C1 segment of cervical spinal cord (tissue), 14 donors: ENCODE measurements at regions not wholly inside any gene's neighbourhood (a gene's known extent, or its start where the extent isn't known, plus 50 kb on each side); places are given as distances from the start of the nearest gene placed in this dataset.
A peak's percentile ranks its signal among the peaks of the same experiment; 100 is the strongest.
"Not testable (repeated sequence)": the region's sequence is repeated elsewhere in the genome, so short reads cannot be mapped to it uniquely, and the experiment has no call there.

ENCODE experiments used
- DNase-seq, 14 donors: peaks; one replicate each; lab custom pipeline; 2025; lab: John Stamatoyannopoulos, UW

DNA sequence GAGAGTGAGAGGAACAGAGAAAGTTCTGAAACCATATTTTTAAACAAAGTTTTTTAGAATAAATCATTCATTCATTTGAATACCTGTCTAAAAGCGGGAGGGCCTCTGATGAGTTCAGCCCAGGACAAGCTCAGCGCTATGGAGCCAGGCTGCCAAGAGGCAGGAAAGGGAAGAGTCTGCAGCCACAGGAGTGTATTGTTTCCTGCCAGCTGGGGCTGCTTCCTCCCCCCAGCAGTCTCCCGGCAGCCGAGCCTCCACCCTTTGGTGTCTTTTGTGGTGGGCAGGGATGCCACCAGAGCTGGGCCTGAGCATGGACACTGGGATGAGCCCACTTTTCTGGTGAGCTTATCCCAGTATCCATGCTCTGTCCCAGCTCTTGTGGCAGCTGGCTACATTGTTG lies 199.5 kb upstream of the TPRG1 start:
- DNase-seq = no peak

DNA sequence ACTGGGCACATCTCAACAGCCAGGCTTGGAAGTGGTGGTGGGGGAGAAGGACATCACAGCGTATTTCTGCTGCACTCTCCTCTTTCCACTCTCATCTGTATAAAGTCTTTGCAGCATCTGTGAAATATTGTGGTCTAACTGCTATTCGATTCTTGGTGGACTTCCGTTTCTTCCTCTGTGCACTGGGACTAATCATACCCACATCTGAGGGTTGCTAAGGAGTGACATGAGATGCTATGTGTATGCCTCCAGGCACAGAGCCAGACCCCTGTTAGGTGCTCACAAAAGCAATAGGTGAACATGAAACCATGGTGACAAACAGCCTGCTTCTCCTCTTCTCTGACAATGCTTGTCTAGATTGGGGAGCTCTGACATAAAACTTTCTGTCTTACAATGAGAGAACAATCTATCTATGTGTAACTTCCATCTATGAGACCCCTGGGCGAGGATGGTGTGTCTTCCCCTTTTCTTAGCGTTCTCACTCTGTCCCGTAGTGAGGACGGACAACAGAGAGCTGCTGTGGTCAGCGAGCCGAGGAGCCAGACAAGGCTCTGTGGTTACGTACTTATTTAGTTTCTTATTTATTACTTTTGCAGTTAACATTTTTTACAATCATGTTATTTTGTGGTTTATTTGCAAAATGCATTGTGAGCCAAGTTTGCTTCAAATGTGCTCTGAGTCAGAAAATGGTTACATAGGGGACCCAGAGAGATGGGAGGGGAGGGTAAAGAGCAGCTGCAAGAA lies 196.7 kb upstream of the TPRG1 start:
- DNase-seq = no peak

DNA sequence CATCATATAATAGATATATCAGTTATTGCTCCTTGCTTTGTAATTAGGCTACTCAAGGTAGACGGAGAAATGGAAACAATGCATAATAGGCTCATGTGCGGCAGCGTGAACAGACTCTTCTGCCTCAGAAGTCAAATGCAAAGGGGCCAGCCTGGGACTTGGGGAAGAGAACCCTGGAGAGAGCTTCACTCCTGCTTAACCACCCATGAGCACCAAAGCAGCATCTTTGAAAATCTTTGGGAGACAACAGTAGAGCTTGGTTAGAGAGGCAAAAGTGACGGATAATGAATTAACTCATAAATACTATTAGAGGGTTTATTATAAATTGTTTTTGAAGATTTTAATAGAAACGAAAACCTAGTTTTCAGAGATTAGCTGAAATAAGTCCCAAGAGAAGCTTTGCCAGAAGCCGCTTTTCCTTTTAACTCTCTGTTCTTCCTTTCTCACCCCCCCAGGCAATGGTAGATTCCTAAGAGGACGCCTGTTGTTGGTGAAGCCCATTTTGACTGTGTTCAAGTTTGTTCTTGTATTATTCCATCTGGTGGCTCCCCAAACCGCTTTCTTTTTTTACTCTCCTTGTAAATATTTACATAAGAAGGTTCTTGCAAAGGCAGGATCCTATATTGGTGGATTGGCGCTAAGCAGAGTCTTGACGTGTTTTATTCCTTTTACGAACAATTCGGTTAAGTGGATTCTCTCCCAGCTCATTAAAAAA lies 196.0 kb upstream of the TPRG1 start:
- DNase-seq = no peak

DNA sequence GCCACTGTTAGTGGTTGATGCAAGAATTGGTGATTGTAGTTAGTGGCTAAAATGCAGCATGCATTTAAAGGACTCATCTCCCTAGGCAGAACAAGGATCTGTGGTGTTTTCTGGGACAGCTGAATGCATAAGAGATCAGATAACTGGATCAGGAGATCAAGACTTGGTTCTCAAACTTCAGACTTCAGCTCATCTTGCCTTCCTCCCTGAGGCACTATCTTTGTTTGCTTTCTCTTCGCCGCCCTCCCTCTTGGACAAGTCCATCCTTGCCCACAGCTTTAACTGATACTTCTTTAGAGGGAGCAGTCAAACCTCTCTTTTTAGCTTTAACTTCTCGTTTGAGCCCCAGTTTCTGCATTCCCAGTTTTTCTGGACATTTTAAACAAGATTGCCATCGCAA lies 195.4 kb upstream of the TPRG1 start:
- no peak for DNase-seq

DNA sequence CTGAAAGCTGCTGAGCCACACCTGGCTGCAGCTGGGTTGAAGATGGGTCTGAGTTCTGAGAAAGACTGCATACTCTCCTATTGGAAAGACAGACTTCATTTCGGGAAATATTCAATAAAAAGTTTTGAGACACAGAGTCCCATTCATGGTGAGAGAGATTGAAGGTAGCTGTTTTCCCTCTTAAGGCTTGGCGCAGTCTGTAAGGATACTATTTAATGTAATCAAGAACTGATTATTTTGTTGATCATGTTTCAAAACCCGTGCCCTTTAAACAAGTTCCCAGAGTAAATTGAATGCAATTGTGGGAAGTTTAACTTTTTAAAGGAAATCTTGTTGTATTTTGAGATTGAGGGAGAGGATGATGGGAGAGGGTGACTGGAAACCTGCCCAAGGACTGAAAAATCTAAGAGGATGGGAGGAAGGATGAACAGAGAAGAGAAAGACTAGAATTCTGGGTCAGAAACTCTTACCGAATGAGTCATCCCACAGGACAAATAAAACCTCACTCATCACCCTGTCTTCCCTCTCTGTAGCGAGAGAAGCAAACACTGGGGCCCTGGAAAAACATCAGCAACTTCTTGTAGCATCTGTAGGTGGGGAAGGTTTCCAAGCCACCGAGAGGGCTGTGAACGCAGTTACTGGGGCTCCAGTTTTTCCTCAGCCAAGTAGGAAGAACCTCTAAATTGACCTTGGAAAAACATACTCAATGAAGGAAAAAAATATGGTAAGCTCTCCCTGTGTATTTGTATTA lies 193.2 kb upstream of the TPRG1 start:
- DNase-seq = no peak

DNA sequence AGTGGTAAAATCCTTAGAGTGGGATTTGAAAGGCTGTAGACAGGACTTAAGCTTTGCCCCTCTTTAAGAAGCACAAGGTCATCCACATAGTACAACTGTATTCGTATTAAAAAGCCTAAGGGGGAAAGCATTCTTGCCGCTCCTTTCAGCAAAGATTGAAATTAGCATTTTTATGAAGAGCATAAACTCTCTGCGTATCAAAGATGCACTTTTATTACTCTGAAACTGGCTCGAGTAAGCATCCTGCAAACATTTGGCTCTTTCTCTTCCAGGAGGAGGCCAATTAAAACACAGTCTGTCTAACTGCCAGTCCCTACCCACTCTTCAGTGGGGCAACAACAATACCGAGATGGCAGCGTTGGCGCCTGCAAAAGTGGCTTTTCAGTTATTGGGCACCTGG lies 192.5 kb upstream of the TPRG1 start:
- no peak for DNase-seq

DNA sequence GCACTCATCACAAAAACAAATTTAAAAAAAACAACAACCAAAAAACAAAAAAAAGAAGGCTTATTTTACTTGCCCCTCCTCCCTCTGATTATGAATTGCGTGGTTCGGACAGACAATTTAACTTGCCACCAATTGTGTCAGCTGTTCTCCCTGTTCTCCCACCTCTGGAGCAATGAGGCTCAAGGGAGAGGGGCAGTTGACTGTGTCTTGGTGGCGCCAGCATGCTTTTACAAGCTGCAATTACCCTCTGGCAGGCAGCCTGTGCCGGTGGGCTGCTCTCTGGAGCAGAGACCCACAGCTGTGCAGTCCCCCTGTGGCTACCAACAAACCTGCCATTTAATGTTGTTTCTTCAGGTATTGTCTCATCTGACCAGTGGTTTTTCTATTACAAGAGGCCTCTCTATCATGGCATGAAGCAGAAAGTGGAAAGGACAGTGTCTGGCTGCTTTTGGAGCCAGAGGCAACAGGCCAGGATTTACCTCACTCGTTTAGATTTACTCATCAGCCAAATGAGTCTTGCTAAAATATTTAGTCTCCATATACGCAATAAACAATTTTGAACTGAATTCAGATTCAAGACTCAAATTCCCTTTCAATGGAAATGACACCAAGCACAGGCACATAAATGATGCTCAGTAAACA lies 192.0 kb upstream of the TPRG1 start:
- peak in 1 of 14 donors; percentile 39 for DNase-seq

DNA sequence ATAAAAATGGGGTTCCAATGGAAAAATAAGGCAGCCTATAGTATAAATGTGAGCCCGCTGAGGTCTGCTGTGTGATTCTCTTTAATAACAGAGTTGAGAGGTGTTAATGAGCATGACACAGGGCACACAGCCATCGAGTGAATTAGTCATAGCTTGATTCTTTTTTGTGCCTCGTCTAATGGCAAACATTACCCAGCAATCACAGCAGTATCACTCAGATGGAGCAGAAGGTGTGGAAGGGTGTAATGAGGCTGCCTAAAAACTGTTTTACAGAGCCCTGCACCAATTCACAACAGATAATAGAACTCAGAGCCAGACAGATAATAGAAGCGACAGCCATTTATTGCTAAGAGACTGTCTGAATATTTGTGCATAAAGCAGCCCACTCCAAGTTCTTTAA lies 178.6 kb upstream of the TPRG1 start:
- peak in 1 of 14 donors; percentile 6 for DNase-seq

DNA sequence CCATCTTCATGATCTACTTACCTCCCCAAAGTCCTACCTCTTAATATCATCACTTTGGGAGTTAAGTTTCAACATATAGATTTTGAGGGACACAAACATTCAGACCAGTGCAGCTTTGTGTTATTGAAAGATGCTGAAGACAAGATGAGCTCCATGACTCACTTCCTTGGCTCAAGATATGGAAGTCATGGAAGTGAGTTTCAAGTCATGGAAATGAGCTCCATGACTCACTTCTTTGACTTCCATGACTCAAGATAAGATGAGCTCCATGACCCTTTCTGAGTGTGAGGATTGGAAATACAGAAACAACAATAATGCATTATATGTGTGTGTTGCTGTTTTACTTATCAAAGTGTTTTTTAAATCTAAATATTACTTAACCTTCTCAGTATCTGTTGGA lies 170.2 kb upstream of the TPRG1 start:
- no peak for DNase-seq

DNA sequence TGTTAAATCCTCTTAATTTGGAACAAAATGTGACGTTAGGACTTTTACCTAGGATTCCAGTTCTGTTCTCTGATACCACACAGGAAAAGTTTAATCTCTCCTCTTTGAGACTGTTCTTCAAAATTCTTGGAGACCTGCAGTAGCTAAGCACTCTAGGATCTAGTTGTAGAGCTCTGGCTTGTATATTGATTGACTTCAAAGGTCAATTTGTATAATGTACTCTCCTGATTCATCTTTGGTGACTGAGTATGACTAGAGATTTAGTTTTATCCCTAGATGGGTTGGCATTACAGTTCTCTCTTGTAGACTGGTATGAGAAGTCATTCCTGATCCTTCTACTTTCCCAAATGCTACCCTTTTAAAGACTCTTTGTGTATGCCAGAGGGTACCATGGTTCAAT lies 168.4 kb upstream of the TPRG1 start:
- DNase-seq = no peak

DNA sequence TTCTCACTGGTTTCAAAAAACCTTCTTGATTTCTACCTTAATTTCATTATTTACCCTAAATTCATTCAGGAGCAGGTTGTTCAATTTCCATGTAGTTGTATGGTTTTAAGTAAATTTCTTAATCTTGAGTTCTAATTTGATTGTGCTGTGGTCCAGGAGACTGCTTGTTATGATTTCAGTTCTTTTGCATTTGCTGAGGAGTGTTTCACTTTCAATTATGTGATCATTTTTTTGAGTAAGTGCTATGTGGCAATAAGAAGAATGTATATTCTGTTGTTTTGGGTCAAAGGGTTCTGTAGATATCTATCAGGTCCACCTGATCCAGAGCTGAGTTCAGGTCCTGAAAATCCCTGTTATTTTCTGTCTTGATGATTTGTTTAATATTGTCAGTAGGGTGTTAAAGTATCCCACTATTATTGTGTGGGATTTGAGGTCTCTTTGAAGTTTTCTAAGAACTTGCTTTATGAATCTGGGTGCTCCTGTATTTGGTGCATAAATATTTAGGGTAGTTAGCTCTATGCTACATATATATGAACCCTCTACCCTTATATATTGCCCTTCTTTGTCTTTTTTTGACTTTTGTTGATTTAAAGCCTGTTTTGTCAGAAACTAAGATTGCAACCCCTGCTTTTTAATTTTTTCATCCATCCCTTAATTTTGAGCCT lies 158.4 kb upstream of the TPRG1 start:
- DNase-seq = no peak

DNA sequence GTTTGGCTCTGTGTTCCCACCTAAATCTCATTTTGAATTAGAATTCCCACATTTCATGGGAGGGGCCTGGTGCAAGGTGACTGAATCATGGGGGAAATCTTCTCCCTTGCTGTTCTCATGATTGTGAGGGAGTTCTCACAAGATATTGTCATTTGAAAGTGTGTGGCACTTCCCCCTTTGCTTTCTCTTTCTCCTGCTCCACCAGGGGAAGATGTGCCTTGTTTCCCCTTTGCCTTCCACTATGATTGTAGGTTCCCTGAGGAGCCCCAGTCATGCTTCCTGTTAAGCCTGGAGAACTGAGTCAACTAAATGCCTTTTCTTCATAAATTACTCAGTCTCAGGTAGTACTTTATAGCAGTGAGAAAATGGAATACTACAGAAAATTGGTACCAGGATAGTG lies 157.2 kb upstream of the TPRG1 start:
- no peak for DNase-seq

DNA sequence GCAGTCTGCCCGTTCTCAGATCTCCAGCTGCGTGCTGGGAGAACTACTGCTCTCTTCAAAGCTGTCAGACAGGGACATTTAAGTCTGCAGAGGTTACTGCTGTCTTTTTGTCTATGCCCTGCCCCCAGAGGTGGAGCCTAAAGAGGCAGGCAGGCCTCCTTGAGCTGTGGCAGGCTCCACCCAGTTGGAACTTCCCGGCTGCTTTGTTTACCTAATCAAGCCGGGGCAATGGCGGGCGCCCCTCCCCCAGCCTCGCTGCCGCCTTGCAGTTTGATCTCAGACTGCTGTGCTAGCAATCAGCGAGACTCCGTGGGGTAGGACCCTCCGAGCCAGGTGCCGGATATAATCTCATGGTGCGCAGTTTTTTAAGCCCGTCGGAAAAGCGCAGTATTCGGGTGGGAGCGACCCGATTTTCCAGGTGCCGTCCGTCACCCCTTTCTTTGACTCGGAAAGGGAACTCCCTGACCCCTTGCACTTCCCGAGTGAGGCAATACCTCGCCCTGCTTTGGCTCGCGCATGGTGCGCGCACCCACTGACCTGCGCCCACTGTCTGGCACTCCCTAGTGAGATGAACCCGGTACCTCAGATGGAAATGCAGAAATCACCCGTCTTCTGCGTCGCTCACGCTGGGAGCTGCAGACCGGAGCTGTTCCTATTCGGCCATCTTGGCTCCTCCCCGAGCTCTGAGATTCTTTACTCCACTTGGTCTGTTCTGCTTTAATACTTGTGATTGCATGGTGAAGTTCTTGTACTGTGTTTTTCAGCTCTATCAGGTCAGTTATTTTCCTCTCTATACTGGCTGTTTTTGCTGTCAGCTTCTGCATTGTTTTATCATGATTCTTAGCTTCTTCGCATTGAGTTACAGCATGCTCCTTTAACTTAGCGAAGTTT lies 148.9 kb upstream of the TPRG1 start:
- not testable (repeated sequence) for DNase-seq

DNA sequence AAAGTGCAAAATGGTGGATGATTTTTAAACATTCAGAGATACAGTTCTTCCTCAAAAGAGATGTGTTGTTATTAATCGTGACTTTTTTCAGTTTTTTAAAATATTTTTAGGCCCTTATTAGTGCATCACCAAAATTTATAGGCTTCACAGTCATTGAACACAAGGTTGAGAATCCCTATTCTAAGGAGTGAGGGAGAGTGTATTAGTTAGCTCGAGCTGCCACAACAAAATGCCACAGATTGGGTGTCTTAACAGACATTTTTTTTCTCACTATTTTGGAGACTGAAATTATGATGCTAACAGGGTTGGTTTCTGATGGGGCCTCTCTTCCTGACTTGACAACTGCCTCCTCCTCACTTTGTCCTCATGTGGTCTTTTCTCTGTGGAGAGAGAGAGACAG lies 145.9 kb upstream of the TPRG1 start:
- no peak for DNase-seq

DNA sequence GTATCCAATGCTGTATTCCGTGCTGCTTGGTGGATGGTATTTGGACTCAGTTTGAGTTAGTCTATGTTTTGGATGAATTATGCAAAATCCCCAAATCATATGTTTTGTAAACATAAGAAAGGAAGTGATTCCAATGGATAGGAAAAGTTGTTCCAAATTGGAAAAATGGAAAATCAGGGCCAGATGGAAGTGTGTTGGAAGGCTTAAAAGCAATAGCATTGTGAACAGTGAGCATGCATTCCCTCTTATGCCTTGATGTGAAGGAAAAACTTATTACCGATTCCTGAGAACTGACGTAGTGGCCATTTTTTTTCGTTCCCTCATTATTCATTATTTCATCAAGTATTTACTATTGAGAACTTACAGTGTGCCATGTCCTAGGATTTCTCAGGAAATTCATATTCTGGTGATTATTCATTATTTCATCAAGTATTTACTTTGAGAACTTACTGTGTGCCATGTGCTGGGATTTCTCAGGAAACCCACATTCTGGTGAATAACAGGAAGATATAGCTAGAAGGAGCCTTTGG lies 144.1 kb upstream of the TPRG1 start:
- no peak for DNase-seq

DNA sequence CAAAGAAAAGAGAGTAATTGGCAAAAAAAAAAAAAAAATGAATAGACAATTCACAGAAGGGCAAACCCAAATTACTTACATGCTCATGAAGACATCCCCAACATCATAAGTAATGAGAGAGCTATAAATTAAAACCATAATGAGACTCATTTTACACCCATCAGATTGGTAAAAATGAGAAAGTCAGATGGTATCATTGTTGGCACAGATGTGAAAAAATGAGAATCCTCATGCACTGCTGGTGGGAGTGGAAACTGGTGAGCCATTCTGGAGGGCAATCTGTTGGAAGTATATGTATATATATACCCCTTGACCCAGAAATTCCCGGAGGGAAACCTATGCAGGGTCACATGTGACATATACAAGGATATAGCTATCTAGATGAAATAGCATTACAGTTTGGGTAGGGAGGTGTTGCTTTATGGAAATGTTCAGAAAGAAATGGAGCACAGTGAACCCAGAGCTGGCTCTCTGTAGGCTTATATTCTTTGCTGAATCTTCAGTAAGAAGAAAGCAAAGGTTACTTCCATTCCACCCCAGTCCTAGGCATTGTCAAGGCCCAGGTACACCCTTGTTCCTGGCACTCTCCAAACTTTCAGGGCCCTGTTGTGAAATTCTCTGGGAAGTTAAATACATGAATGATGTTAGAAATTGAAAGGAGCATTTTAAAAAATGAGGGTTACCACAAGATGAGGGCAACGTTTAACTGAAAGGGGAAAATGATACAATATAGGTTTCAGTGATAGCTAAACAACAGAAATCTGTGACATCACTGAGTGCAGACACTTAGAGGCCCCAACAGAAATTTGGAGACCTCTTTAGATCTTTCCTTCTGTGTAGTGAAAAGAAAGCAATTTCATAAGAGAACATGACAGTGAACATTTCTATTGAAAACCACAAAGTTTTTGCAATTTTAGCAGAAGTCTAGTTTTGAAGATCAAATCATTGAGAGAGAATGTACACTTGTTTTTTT lies 132.7 kb upstream of the TPRG1 start:
- no peak for DNase-seq

DNA sequence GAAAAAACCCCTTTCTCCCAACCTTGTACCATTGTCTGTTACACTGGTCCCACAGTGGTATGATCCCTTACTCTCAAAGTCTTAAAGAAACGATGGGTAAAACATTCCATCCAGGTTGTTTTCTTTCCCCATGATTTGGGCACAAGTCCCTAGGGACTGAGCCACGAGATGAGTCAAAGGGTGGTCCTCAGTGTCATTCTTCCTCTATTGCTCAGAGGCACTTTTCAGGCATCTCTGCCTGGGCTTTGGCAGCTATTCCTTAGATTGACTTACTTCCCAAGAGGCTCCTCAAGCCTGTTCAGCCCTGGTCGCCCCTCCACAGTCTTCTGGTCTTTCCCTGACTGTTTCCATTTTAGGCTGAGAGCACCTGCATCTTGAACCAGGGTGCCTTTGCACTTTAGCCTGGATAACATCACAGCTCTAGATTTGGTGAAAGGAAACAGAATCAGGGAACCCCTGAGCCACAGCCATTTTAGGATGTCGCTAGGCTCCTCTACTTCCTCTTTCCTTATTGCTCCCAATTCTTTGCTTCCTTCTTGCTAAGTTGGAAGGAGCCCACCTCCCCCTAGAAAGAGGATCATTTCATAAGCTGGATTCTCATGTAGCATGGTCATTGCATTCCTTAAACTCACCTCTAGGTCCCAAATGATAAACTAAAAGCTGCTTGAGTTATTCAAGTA lies 131.0 kb upstream of the TPRG1 start:
- DNase-seq = no peak

DNA sequence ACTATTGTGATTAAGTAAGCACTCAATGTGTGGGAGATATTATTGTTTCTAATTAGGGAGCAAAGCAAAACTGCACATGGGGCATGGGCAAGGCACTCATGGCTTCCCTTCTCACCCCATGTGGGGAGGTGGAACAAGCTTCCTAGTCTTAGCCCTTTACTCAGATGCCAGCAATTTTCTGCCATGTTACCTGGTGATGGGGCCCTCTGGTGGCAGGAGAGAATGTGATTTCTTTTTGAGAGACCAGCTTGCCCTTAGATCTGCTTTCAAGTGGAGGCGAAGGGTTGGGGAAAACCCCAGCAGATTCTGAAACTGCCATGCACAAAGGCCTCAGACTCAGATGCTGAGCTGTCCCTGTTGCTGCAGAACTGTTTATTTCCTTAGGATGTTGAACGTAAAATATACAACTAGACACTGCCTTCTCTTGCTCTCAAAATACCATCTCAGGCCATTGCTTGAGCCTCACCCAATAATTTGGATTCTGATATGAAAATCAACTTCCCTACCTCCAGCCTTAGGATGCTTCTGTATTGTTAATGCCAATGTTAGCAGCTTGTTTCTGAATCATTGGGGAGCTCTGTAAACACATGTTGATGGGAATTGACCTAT lies 130.2 kb upstream of the TPRG1 start:
- DNase-seq = no peak
